ENCODE measurements at regions not wholly inside any gene's neighbourhood (a gene's known extent, or its start where the extent isn't known, plus 50 kb on each side); places are given as distances from the start of the nearest gene placed in this dataset.

- Histone ChIP-seq H4K5ac (ENCODE audit: insufficient read length, low read depth, low read length) (no peak overlapping the region), H3K9ac (replicated peaks in 1 of 4; ENCODE audit: extremely low read depth in 1 of 4, low read depth in 3 of 4, low read length in 3 of 4) (no peak overlapping the region), H3K56ac (replicated peaks; ENCODE audit: insufficient read length, low read depth, low read length) (no peak overlapping the region), H2BK15ac (ENCODE audit: low read length) (no peak overlapping the region), H3K23ac (ENCODE audit: insufficient read length) (no peak overlapping the region), H3K27ac (ENCODE audit: low read depth, low read length) (no peak overlapping the region), H4K20me1 (replicated peaks in 1 of 2; ENCODE audit: control insufficient read depth in 1 of 2, insufficient read depth in 2 of 2, low read length in 2 of 2) (no peaks in the 10 kb centered on the region), H3K36me3 (ENCODE audit: control insufficient read depth in 2 of 4, insufficient read depth in 4 of 4, low read length in 3 of 4) (no peaks in the 10 kb centered on the region), H3K4ac (replicated peaks; ENCODE audit: insufficient read length, low read depth, low read length) (no peak overlapping the region), H4K8ac (ENCODE audit: extremely low read depth, insufficient read depth, low read length) (no peak overlapping the region), H2BK12ac (ENCODE audit: low read depth, low read length) (no peak overlapping the region), H3K4me3 (ENCODE audit: extremely low read depth in 1 of 4, insufficient read depth in 2 of 4, low read depth in 3 of 4, low read length in 4 of 4) (no peak overlapping the region), H3K18ac (ENCODE audit: extremely low read depth, low read length) (no peak overlapping the region), H3K79me2 (ENCODE audit: control insufficient read depth in 1 of 2, insufficient read depth in 2 of 2, low read length in 2 of 2) (no peaks in the 10 kb centered on the region), H2AFZ (ENCODE audit: low read length) (no peak overlapping the region), H3K9me3 (ENCODE audit: insufficient read depth in 2 of 2, low read depth in 1 of 2, low read length in 1 of 2) (no peaks in the 10 kb centered on the region), H3K4me2 (ENCODE audit: insufficient read depth in 1 of 2, low read depth in 2 of 2, low read length in 2 of 2) (no peak overlapping the region), H3K4me1 (replicated peaks in 1 of 4; ENCODE audit: control insufficient read depth in 3 of 4, insufficient read depth in 4 of 4, low read length in 3 of 4) (no peaks in the 10 kb centered on the region), H2BK20ac (ENCODE audit: low read length) (no peak overlapping the region), H3K14ac (ENCODE audit: insufficient read length) (no peak overlapping the region), H2AK5ac (ENCODE audit: low read depth, low read length) (no peak overlapping the region), H3K23me2 (ENCODE audit: low read depth, low read length) (no peaks in the 10 kb centered on the region), H2BK120ac (replicated peaks; ENCODE audit: low read depth, low read length) (no peak overlapping the region), H4K91ac (replicated peaks; ENCODE audit: insufficient read length, low read length) (no peak overlapping the region), H3K79me1 (ENCODE audit: low read depth, low read length) (no peaks in the 10 kb centered on the region), H3K27me3 (replicated peaks in 1 of 4; ENCODE audit: control insufficient read depth in 3 of 4, extremely low read depth in 1 of 4, insufficient read depth in 3 of 4, low read length in 3 of 4) (no peaks in the 10 kb centered on the region), H2BK5ac (ENCODE audit: low read depth, low read length) (no peak overlapping the region)
- no peak for TF ChIP-seq TBP (IDR thresholded peaks at IDR 0.05; ENCODE audit: low read depth, low read length)
- no peak for TF ChIP-seq RBBP5 (IDR thresholded peaks at IDR 0.05; ENCODE audit: borderline replicate concordance, low read depth, low read length)
- TF ChIP-seq SP4 (IDR thresholded peaks at IDR 0.05; ENCODE audit: low read length): no peak
- no peak for TF ChIP-seq POU5F1 (IDR thresholded peaks at IDR 0.05; ENCODE audit: low read depth, low read length)
- no peak for TF ChIP-seq KDM1A (IDR thresholded peaks at IDR 0.05; ENCODE audit: borderline replicate concordance, low read length)
- no peak for TF ChIP-seq SIX5 (IDR thresholded peaks at IDR 0.05; ENCODE audit: low read depth, low read length)
- no peak for TF ChIP-seq CBX5 (IDR thresholded peaks at IDR 0.05; ENCODE audit: low read depth, low read length)
- DNase-seq (ENCODE audit: low read depth in 1 of 2, low spot score in 2 of 2) (no peak), FAIRE-seq (no peak)
- CTCF ChIA-PET (ENCODE audit: partially characterized antibody): interaction anchor here (1.0 to 1.4 kb wide), 3 partner anchors 11 to 59 kb away, joined by 4 read pairs; no protein-coding TSS in a partner anchor
- POLR2A ChIA-PET (ENCODE audit: partially characterized antibody): no interaction called here
- 89% methylated on average over 6 of the region's 6 CpGs; no CpG with 5 or more reads in 1 of the 2 experiments for WGBS, 2 experiments (ENCODE audit: extremely low coverage in 1 of 2, insufficient coverage in 1 of 2, insufficient read length in 1 of 2, insufficient replicate concordance in 2 of 2, low coverage in 1 of 2, low lambda C conversion rate in 2 of 2, missing lambda C conversion rate in 1 of 2)
Measured at GRCh38 chr7:41374150-41374848, 328.6 kb downstream of the INHBA start.
